ENCODE measurements at regions not wholly inside any gene's neighbourhood (a gene's known extent, or its start where the extent isn't known, plus 50 kb on each side); places are given as distances from the start of the nearest gene placed in this dataset.

- TF ChIP-seq POLR2AphosphoS5 (IDR thresholded peaks at IDR 0.05) (no peak), CTCF (IDR thresholded peaks at IDR 0.05) (no peak)
Observed at GRCh38 chr6:22079783-22080182, 217.1 kb downstream of the PRL start.

Data from suprapubic skin (tissue), 3 donors.